SK-N-SH (cell line): ENCODE measurements at regions not wholly inside any gene's neighbourhood (a gene's known extent, or its start where the extent isn't known, plus 50 kb on each side); places are given as distances from the start of the nearest gene placed in this dataset.

ENCODE experiments used
- CTCF ChIA-PET: fragments of 300-600, 350-600 bp; formaldehyde crosslinking; extraction: SDS; loops from one replicate; lab custom pipeline; 2021; lab: Yijun Ruan, JAX
- POLR2A ChIA-PET: fragments of 350-600 bp; sonication (Branson Sonifier 250); formaldehyde crosslinking; extraction: SDS; loops from one replicate; lab custom pipeline; 2020; ENCODE audit warnings: antibody characterized with exemption, inconsistent platforms; lab: Yijun Ruan, JAX
- DNase-seq: peaks from one replicate; pipeline ENCODE4 v3.0.0; 2012
- H2AFZ ChIP-seq: fragments of 200-600 bp; sonication (generic); 2 replicates; pipeline ENCODE4 v1.8.1; 2016; ENCODE audit warnings: antibody characterized with exemption, mild to moderate bottlenecking, low read depth
- H3F3A ChIP-seq: fragments of 200-600 bp; sonication (generic); replicated peaks from 2 replicates; pipeline ENCODE3; 2016; ENCODE audit warnings: antibody characterized with exemption, mild to moderate bottlenecking; ENCODE audit not compliant: insufficient read depth
- H3K27ac ChIP-seq, 2 experiments: fragments of 200-500 bp in 1 of 2; fragments of 200-600 bp in 1 of 2; sonication (Bioruptor generic) in 1 of 2; sonication (generic), shearing (Covaris generic) in 1 of 2; 2 replicates each; pipeline versions ENCODE4 v1.5.1 to v1.6.1; 2014 to 2016; ENCODE audit warnings: low read depth in 2 of 2, inconsistent platforms in 1 of 2, low read length in 1 of 2, mild to moderate bottlenecking in 1 of 2, mixed read lengths in 1 of 2
- H3K27me3 ChIP-seq: fragments of 200-600 bp; sonication (generic), shearing (Covaris generic); 2 replicates; pipeline ENCODE4 v1.6.1; 2016; ENCODE audit warnings: mixed run types; ENCODE audit not compliant: insufficient read depth
- H3K36me3 ChIP-seq, 2 experiments: fragments of 200-500 bp in 1 of 2; fragments of 200-600 bp in 1 of 2; sonication (Bioruptor generic) in 1 of 2; sonication (generic) in 1 of 2; replicated peaks in 1 of 2; 2 replicates each; pipeline versions ENCODE3 to v1.5.1; 2014 to 2016; ENCODE audit warnings: low read length in 1 of 2, mild to moderate bottlenecking in 1 of 2; ENCODE audit not compliant: insufficient read depth in 2 of 2, control insufficient read depth in 1 of 2
- H3K4me1 ChIP-seq, 2 experiments: fragments of 200-500 bp in 1 of 2; fragments of 200-600 bp in 1 of 2; sonication (Bioruptor generic) in 1 of 2; sonication (generic), shearing (Covaris generic) in 1 of 2; 2 replicates each; pipeline versions ENCODE4 v1.5.1 to v1.6.1; 2014 to 2016; ENCODE audit warnings: low read depth in 1 of 2, low read length in 1 of 2, mixed run types in 1 of 2; ENCODE audit not compliant: insufficient read depth in 2 of 2, control insufficient read depth in 1 of 2
- H3K4me2 ChIP-seq: fragments of 200-600 bp; sonication (generic), shearing (Covaris generic); 2 replicates; pipeline ENCODE4 v1.6.1; 2017; ENCODE audit warnings: mixed run types
- H3K4me3 ChIP-seq, 2 experiments: fragments of 200-500 bp in 1 of 2; fragments of 200-600 bp in 1 of 2; sonication (Bioruptor generic) in 1 of 2; sonication (generic), shearing (Covaris generic) in 1 of 2; 2 replicates each; pipeline versions ENCODE4 v1.5.1 to v1.8.1; 2014 to 2016; ENCODE audit warnings: low read depth in 2 of 2, inconsistent platforms in 1 of 2, low read length in 1 of 2, mild to moderate bottlenecking in 1 of 2, mixed read lengths in 1 of 2, moderate library complexity in 1 of 2
- H3K79me2 ChIP-seq: fragments of 200-600 bp; sonication (generic); 2 replicates; pipeline ENCODE4 v1.8.1; 2017; ENCODE audit warnings: mild to moderate bottlenecking; ENCODE audit not compliant: insufficient read depth
- H3K9ac ChIP-seq: fragments of 200-600 bp; sonication (generic); 2 replicates; pipeline ENCODE4 v1.6.1; 2017; ENCODE audit warnings: mixed run types
- H3K9me2 ChIP-seq: fragments of 200-600 bp; sonication (generic); 2 replicates; pipeline ENCODE4 v1.6.1; 2017; ENCODE audit warnings: mixed run types
- H3K9me3 ChIP-seq: fragments of 200-600 bp; sonication (generic); 2 replicates; pipeline ENCODE4 v1.6.1; 2017; ENCODE audit warnings: mixed run types, mild to moderate bottlenecking, moderate library complexity
- H4K20me1 ChIP-seq: fragments of 200-600 bp; sonication (generic); 2 replicates; pipeline ENCODE4 v1.6.1; 2017; ENCODE audit warnings: mild to moderate bottlenecking, mixed run types; ENCODE audit not compliant: insufficient read depth
- CHD2 ChIP-seq: fragments of 150-350 bp; IDR thresholded peaks from 2 replicates; pipeline ENCODE4 v1.6.1; 2018; ENCODE audit warnings: low read length; ENCODE audit not compliant: partially characterized antibody
- EZH2phosphoT487 ChIP-seq: fragments of 200-600 bp; sonication (generic); IDR thresholded peaks from 2 replicates; pipeline ENCODE4 v1.6.1; 2017; ENCODE audit warnings: low read depth, mixed run types, mild to moderate bottlenecking, antibody characterized with exemption, moderate library complexity, borderline replicate concordance
- JUND ChIP-seq: IDR thresholded peaks from 2 replicates; pipeline ENCODE4 v1.4.0; 2012
- MEF2A ChIP-seq: IDR thresholded peaks from 2 replicates; pipeline ENCODE4 v1.4.0; 2012; ENCODE audit warnings: low read depth, borderline replicate concordance
- PBX3 ChIP-seq: IDR thresholded peaks from 2 replicates; pipeline ENCODE4; 2012
- POLR2AphosphoS5 ChIP-seq: IDR thresholded peaks from 2 replicates; pipeline ENCODE4 v1.6.1; 2012; ENCODE audit warnings: low read depth, low read length
- RAD21 ChIP-seq: IDR thresholded peaks from 2 replicates; pipeline ENCODE4 v1.6.1; 2012; ENCODE audit warnings: mild to moderate bottlenecking, low read length
- RCOR1 ChIP-seq: fragments of 150-350 bp; IDR thresholded peaks from 2 replicates; pipeline ENCODE4 v1.6.1; 2017; ENCODE audit warnings: antibody characterized with exemption, low read length
- REST ChIP-seq: IDR thresholded peaks from 2 replicates; pipeline ENCODE4 v1.6.1; 2012; ENCODE audit warnings: mild to moderate bottlenecking, low read depth, low read length, moderate library complexity
- SIN3A ChIP-seq: IDR thresholded peaks from 2 replicates; pipeline ENCODE4 v1.6.1; 2012; ENCODE audit warnings: low read depth, mild to moderate bottlenecking, low read length, moderate library complexity, borderline replicate concordance
- SMC3 ChIP-seq: IDR thresholded peaks from 2 replicates; pipeline ENCODE4 v1.6.1; 2012; ENCODE audit warnings: low read depth, low read length, improper control_type of control experiment
- TAF1 ChIP-seq: IDR thresholded peaks from 2 replicates; pipeline ENCODE4 v1.6.1; 2012; ENCODE audit warnings: low read depth, mild to moderate bottlenecking, low read length, moderate library complexity, borderline replicate concordance
- TCF12 ChIP-seq: IDR thresholded peaks from 2 replicates; pipeline ENCODE4 v1.4.0; 2012
- USF2 ChIP-seq: fragments of 150-350 bp; IDR thresholded peaks from 2 replicates; pipeline ENCODE4 v1.6.1; 2017; ENCODE audit warnings: antibody characterized with exemption, low read length, low read depth, borderline replicate concordance
- ZBTB33 ChIP-seq: IDR thresholded peaks from 2 replicates; pipeline ENCODE4 v1.4.0; 2012; ENCODE audit warnings: low read depth, borderline replicate concordance
- WGBS: methylation state at CpG from one replicate; pipeline ENCODE4 v1.1.6; 2017; ENCODE audit warnings: low lambda C conversion rate; 5-methylcytosine and 5-hydroxymethylcytosine counted together

GRCh38 chr22:49164773-49165320 lies 662.8 kb downstream of the BRD1 start:
- Histone ChIP-seq H3K36me3 (no peaks in the 10 kb centered on the region), H3K79me2 (no peaks in the 10 kb centered on the region), H3K27ac (no peak overlapping the region), H3K9me3 (no peaks in the 10 kb centered on the region), H3K4me3 (no peak overlapping the region), H3F3A (no peaks in the 10 kb centered on the region), H3K27me3 (no peaks in the 10 kb centered on the region; the same call in 1 of the 2 replicates), H3K9me2 (no peaks in the 10 kb centered on the region), H3K9ac (no peak overlapping the region), H3K4me2 (no peak overlapping the region), H2AFZ (no peak overlapping the region), H4K20me1 (no peaks in the 10 kb centered on the region), H3K4me1 (peaks cover 0 to 4% of the 10 kb centered on the region in 2 experiments; a peak in 1 of 4 replicates)
- 15% methylated on average over 9 of the region's 14 CpGs for WGBS
- POLR2A ChIA-PET, result no interaction called here
- TF ChIP-seq RAD21 (no peak), ZBTB33 (no peak), SIN3A (no peak), JUND (no peak), RCOR1 (no peak), TCF12 (no peak), USF2 (no peak), CHD2 (no peak), TAF1 (no peak), EZH2phosphoT487 (no peak), POLR2AphosphoS5 (no peak), REST (no peak), MEF2A (no peak), PBX3 (no peak), SMC3 (no peak)
- no peak for DNase-seq
- CTCF ChIA-PET, result no interaction called here
